HG02973 (cell line): ENCODE measurements at regions not wholly inside any gene's neighbourhood (a gene's known extent, or its start where the extent isn't known, plus 50 kb on each side); places are given as distances from the start of the nearest gene placed in this dataset.

Experiments used
- ATAC-seq: cut with Tn5 transposase; IDR thresholded peaks from one replicate; pipeline ENCODE4 v1.9.1; 2021; ENCODE audit warnings: moderate library complexity; ENCODE audit not compliant: unreplicated experiment

DNA sequence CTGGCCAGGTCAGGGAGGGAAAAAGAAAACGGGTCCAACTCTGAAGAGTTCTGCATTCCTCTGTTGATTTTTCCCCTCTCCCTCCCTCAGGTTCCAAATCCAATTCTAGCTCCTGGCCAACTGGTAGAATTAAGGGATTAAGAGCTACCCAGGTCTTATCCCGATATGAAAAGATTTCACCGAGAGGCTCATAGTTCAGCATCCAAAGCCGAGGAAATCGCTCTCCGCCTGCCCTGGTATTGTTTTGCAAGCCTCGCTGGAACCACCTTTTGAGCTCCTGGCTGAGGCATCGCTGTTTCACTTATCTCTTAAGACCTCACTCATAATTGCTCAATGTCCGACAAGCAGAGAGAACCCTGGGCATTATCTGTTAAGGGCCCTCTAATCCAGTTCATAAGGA, 180.4 kb downstream of the URI1 start:
- ATAC-seq: no peak

- no peak for ATAC-seq
Observed at GRCh38 chr19:30123119-30123518, 181.1 kb downstream of the URI1 start.

GRCh38 chr19:30123611-30124010, 181.6 kb downstream of the URI1 start:
- ATAC-seq: no peak

DNA sequence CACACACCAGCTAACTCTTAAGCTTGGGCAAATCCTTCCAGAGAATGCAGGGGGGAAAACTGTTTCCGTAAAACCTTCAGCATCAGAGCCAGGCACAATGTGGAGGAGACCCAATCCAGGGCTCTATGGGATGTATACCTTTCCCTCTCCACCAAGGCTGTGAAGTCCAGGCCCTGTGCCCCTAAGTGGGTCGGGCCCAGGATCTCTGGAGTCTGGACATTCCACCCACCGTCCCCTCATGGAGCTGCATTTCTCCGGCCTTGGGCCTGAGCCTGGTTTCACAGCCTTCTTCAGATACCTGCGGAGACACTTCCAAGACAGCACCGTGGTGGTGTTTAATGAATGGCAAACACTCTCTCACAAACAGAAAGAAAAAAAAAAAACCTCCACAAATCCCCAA, 186.2 kb downstream of the URI1 start:
- ATAC-seq: no peak

DNA sequence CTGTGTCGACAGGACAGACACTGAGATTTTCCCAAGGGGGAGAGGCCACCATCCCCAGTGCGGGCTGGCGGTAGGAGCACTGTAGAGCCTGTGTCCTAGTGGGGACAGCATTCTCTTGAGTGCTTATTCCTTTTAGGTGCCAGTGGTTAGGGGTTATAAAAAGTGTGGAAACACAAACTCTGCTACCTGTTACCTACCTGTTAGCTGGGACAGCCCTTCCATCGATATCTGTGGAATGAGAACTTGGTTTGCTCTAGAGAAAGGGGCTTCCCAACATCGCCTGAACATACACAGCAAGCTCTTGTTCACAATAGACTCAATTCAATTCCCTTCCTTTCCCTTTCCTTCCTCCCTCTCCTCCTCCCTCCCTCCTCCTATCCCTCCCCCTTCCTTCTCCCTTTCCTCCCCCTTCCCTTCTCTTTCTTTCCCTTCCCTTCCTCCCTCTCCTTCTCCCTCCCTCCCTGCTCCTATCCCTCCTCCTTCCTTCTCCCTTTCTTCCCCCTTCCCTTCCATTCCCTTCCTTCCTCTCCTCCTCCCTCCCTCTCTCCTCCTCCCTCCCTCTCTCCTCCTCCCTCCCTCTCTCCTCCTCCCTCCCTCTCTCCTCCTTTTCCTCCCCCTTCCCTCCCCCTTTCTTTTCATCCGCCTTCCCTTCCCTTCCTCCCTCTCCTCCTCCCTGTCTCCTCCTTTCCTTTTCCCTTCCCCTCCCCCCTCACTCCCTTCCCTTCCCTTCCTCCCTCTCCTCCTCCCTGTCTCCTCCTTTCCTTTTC, 188.5 kb downstream of the URI1 start:
- no peak for ATAC-seq

DNA sequence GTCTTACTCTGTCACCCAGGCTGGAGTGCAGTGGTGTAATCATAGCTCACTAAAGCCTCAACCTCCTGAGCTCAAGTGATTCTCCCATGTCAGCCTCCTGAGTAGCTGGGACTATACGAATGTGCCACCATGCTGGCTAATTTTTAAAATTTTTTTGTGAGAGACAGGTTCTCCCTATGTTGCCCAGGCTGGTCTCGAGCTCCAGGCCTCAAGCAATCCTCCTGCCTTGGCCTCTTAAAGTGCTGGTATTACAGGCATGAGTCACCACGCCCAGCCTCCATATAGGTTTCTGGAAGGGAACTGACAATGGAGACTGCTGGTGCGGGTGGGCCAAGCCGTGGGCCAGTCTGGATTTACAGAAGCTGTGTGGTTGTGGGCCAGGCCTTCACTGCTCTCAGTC, 189.2 kb downstream of the URI1 start:
- ATAC-seq: no peak

DNA sequence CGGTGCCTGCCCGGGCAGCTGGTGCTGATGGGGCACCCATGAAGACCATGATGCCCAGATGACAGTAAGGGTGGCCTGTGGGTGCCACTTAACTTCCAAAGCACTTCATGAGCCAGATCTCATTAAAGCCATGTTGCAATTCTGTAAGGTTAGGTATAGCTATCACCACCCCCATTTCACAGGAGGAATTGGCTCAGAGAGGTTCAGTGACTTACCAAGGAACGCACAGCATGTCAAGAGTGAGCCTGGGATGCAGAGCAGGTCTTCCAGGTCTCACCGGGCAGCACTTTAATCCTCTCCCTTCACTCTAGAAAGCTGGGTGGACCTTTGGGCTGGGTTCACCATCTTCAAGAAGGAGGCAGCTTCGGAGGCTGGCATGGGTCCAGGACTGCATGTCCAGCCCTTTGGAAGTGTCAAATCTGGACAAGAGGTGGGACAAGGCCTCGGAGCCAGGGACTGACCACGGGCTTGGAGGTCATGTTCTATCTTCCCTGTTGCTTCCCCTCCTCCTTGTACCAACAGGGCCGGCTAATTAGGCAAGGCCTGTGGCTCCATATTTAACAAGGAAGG, 189.8 kb downstream of the URI1 start:
- ATAC-seq: no peak

GRCh38 chr19:30132343-30133075, 190.5 kb downstream of the URI1 start:
- no peak for ATAC-seq

GRCh38 chr19:30133803-30134202, 191.8 kb downstream of the URI1 start:
- no peak for ATAC-seq

DNA sequence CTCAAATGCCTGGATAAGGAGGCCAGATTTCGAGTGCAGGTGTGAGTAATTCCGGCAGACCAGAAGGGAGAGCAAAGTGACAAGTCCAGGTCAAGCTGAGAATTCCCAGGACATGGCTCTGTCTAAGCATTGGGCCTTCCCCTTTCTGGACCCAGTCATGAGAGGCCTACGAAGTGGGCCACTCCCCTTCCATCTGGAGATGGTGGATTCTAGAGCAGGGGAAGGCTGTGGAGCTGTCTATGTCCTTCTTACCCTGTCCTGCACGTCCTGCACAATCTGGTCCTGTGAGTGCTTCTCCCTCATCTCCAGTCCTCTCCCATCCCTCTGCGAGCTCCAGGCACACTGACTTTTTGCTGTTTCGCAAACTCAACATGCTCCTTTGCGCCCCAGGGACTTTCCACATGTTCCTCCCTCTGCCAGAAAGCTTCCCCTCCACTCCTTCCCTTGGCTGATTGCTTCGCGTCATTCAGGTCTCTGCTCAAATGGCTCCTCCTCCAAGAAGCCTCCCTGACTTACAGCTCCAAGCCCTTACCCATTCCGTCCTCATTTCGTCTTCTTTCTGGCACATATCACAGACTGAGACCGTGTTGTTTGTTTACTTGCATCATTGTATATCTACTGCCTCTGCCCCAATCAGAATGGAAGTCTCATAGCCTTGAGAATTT, 193.2 kb downstream of the URI1 start:
- no peak for ATAC-seq

DNA sequence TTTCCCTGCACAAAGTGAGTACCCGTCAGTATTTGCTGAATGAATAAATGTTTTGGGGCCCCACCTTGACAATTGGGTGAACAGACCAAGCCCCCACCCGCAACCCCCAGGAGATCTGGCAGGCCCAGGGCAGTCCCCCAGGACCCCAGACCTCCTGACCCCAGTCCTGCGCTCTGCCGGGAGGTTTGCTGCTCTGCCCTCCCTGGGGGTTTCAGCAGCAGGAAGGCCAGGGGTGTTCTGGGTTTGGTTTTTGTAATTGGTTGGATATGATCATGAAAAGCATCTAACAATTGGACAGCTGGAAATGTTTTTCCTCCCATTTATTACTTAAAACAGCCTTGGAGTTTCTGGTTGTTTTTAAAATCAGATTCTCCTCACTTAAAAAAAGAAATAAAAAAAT, 193.8 kb downstream of the URI1 start:
- ATAC-seq: no peak

- no peak for ATAC-seq
Observed at GRCh38 chr19:30136611-30137195, 194.7 kb downstream of the URI1 start.

- no peak for ATAC-seq
Observed at GRCh38 chr19:30137747-30138146, 195.7 kb downstream of the URI1 start.

DNA sequence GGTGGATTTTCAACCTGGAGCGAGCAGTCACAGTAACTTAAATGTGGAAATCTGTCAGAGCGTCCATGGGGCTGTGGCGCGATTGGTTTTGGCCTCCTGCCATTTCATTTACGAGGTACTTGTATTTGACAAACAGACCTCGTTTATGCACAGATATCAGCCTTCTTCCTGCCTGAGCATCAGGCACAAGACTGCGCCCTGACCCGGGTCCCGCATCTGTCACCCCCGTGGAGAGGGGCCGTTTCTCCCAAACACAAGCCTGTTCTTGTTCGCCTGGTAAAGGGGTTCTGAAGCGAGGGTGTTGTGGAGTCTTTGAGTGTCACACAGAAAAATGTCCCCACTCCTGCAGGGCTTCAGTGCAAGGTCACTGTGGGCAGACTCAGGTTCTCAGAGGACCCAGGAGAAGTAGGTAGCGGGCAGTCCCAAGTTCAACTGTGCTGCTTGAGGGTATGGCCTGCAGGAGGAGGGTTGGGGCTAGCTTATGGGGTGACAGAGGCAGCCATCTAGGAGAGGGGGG, 202.3 kb downstream of the URI1 start:
- ATAC-seq: no peak

- ATAC-seq: no peak
Observed at GRCh38 chr19:30144802-30145201, 202.8 kb downstream of the URI1 start.

GRCh38 chr19:30145467-30145866, 203.4 kb downstream of the URI1 start:
- ATAC-seq: no peak

GRCh38 chr19:30146346-30146745, 204.3 kb downstream of the URI1 start:
- no peak for ATAC-seq

- no peak for ATAC-seq
Observed at GRCh38 chr19:30148039-30148790, 206.2 kb downstream of the URI1 start.

- ATAC-seq: no peak
Observed at GRCh38 chr19:30148803-30149202, 206.8 kb downstream of the URI1 start.

- no peak for ATAC-seq
Observed at GRCh38 chr19:30149300-30149699, 207.3 kb downstream of the URI1 start.
